ENCODE measurements at regions not wholly inside any gene's neighbourhood (a gene's known extent, or its start where the extent isn't known, plus 50 kb on each side); places are given as distances from the start of the nearest gene placed in this dataset.

GRCh38 chr7:68984306-68984705, 614.0 kb upstream of the AUTS2 start:
- DNase-seq: no peak

GRCh38 chr7:68994841-68995240, 603.4 kb upstream of the AUTS2 start:
- DNase-seq: no peak

DNA sequence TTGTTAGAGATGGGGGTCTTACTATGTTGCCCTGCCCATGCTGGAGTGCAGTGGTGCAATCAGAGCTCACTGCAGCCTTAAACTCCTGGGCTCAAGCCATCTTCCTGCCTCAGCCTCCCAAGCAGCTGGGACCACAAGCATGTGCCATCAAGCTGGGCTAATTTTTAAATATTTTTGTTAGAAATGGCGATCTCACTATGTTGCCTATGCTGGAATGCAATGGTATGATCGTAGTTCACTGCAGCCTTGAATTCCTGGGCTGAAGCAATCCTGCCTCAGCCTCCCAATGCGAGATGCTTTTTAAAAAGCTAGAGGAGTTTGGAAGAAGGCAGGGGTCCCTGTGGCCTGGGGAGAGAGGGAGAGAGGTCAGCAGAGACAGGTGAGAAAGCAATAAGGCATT, 600.1 kb upstream of the AUTS2 start:
- DNase-seq: no peak

- peak; percentile 54 for DNase-seq
Measured at GRCh38 chr7:69002416-69002815, 595.9 kb upstream of the AUTS2 start.

DNA sequence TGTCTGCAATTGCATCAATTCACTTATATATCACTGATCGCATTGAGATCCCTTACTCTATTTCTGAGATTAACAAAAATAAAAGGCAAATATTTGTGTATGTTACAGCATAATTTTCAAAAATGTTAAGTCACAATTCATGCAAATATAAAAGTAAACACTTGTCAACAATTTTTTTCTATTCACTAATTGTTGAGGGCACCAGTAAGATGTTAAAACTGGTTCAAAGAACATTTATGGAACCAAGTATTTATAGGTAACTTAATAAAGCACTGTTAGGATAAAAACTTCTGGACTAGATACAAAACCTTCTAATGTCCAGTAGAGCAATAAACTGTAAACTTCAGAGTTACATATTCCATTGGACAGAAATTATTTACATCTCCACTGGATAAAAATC, 586.1 kb upstream of the AUTS2 start:
- DNase-seq: no peak

GRCh38 chr7:69017208-69017607, 581.1 kb upstream of the AUTS2 start:
- DNase-seq: no peak

DNA sequence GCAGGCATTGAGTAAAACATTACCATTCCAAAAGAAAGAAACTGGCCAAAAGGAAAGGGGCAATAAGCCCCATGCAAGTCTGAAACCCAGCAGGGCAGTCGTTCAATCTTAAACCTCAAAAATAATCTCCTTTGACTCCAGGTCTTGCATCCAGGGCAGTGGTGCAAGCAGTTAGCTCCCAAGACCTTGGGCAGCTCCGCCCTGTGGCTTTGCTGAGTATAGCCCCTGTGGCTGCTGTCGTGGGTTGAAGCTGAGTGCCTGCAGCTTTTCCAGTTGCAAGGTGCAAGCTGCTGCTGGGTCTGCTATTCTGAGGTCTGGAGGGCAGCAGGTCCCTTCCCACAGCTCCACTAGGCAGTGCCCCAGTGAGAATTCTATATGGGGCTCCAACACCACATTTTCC, 580.1 kb upstream of the AUTS2 start:
- DNase-seq: no peak

DNA sequence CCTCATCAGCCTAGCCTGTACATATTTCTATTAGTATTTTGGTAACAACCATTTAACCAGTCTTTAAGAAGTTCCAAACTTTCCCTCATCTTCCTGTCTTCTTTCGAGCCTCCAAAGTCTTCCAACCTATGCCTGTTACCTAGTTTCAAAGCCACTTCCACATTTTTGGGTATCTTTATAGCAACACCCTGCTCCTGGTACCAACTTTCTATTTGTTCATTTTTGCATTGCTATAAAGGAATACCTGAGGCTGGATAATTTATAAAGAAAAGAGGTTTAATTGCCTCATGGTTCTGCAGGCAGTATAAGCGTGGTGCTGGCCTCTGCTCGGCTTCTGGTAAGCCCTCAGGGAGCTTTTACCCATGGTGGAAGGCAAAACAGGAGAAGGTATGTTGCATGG, 578.8 kb upstream of the AUTS2 start:
- no peak for DNase-seq

DNA sequence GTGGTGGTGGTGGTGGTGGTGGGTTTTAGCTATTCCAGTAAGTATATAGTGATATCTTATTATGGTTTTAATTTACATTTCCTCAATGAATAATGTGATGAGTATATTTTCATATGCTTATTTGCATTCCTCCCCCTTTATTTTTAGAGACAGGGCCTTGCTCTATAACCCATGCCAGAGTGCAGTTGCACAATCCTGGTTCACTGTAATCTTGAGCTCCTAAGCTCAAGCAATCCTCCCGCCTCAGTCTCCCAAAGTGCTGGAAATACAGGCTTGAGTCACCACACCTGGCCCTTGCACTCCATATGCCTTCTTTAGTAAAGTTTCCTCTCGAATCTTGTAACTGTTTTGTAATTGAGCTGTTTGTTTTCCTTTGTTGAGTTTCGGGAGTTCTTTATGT, 577.7 kb upstream of the AUTS2 start:
- no peak for DNase-seq

- DNase-seq: no peak
Measured at GRCh38 chr7:69025249-69025648, 573.0 kb upstream of the AUTS2 start.

DNA sequence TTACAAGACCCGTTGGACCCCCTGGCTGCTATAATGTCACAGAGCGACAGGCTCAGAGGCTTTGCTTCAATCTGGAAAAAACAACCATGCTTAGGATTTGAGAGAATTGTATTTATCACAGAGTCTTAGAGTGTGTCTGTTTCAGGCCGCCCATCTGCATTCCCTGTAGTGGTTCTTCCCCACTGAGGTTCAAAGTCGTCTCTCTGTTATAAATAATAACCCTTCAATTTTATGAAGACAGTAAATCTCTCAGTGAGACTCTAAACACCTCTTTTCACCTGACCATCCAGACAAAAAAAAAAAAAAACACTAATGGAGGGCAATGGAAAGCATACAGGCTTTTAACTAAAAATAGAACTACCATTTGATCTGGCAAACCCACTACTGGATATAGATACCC, 565.4 kb upstream of the AUTS2 start:
- DNase-seq: no peak

- DNase-seq: no peak
Measured at GRCh38 chr7:69035826-69036225, 562.4 kb upstream of the AUTS2 start.

GRCh38 chr7:69036301-69036700, 562.0 kb upstream of the AUTS2 start:
- DNase-seq: no peak

GRCh38 chr7:69038915-69039314, 559.4 kb upstream of the AUTS2 start:
- DNase-seq: no peak

GRCh38 chr7:69042138-69042537, 556.1 kb upstream of the AUTS2 start:
- DNase-seq: no peak

DNA sequence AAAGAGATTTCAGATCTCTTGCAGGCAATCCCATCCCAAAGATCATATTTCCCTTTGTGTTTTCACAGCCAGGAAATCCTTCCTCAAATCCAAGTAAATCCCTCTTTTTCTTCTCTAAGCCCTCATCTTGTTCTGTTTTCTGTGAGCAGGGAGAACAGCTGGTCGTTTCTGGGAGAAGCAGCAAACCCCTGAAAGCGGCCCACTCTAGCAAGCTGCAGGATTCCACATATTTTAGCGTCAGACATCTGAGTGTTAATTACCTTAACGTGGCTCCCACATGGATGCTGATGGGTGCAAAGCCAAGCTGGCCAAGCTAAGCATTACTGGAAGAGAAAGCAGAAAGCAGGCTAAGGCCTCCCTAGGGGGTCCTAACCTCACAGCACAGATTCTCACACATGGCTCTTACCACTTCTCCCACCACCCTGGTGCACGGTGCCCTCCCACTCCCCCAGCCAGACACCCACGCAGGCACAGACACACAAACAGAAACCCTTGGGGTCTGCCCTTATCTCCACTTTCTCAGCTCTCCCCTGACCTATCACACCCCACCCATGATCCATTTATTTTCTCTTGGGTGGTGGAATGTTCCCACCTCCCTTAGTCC, 551.0 kb upstream of the AUTS2 start:
- DNase-seq: no peak

- no peak for DNase-seq
Measured at GRCh38 chr7:69049326-69049725, 548.9 kb upstream of the AUTS2 start.

- DNase-seq: no peak
Measured at GRCh38 chr7:69052447-69052846, 545.8 kb upstream of the AUTS2 start.

GRCh38 chr7:69060516-69060915, 537.8 kb upstream of the AUTS2 start:
- DNase-seq: no peak

GRCh38 chr7:69062020-69062765, 536.1 kb upstream of the AUTS2 start:
- no peak for DNase-seq

DNA sequence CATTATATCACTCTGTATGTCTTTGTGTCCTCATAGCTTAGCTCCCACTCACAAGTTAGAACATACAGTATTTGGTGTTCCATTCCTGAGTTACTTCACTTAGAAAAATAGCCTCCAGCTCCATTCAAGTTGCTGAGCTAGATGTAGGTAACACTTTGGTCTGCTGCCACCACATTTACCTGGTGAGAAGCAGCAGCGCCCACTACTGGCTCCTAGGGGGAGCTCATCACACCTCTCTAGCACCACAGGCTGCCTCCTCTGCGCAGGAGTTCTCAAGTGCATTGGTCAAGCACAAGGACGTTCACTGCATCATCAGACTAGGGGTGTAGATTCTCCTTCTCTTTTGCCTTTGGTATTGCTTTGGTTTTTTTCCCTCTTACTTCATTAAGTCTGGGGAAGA, 530.9 kb upstream of the AUTS2 start:
- no peak for DNase-seq

DNA sequence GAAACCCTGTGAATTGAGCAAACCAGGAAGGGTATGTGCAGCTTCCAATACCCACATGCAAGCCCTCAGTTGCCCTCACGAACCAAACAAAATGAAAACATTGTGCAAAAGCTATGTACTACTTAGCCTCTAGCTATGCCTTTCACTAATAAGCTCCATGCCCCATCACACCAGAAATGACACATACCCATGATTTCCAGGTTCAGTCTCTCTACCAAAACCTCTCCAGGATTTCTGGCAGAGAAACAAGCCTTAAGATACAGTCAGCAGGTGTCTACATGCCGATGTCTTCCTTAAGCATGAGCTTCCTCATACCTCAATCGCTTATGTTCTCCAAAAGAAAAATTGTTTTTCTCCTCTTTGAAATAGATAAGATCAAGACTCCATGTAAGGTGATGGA, 527.8 kb upstream of the AUTS2 start:
- DNase-seq: no peak

DNA sequence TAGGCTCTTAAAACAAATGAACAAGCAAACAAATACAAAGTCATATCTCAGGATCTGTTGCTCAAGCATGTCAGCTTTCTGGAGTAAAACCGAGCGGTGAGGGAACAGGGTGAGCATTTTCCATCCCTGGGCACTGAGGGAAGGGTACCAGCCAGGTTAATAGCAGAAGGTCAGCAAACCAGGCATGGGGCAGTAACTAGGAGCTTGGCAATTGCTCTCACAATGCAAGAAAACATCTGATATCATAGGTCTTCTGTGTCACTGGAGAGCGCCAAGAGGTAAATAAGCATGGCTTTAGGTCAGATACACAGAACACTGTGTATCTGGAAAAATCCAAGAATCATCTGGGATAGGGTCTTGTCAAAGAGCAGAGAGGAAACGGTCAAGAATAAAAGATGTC, 521.7 kb upstream of the AUTS2 start:
- no peak for DNase-seq

- DNase-seq: no peak
Measured at GRCh38 chr7:69078997-69079769, 519.1 kb upstream of the AUTS2 start.
